HCT116 (cell line): ENCODE measurements at regions not wholly inside any gene's neighbourhood (a gene's known extent, or its start where the extent isn't known, plus 50 kb on each side); places are given as distances from the start of the nearest gene placed in this dataset.

Source experiments
- ATAC-seq: fragments of 200-7000 bp; cut with Tn5 transposase; 2 replicates; pipeline ENCODE4 v1.9.1; 2020; ENCODE audit warnings: mild to moderate bottlenecking, moderate library complexity
- BruUV-seq: library from RNA; stranded (reverse); fragments of 400-500 nt; replicated peaks from 2 replicates; lab custom pipeline; 2021; lab: Mats Ljungman, UMichigan
- CTCF ChIA-PET: fragments of 300-600 bp; sonication (Branson Sonifier 250); formaldehyde crosslinking; loops from one replicate; lab custom pipeline; 2021; ENCODE audit warnings: antibody characterized with exemption; lab: Charles Lee
- POLR2A ChIA-PET: fragments of 300-600, 350-600 bp; sonication (Branson Sonifier 250); formaldehyde crosslinking; loops from one replicate; lab custom pipeline; 2021; ENCODE audit warnings: antibody characterized with exemption; lab: Charles Lee
- RAD21 ChIA-PET, 2 experiments: fragments of 300-600 bp; sonication (Branson Sonifier 250); formaldehyde crosslinking; loops; one replicate each; lab custom pipeline; 2023; ENCODE audit warnings: low total read pairs in 2 of 2; ENCODE audit not compliant: uncharacterized antibody in 2 of 2, unreplicated experiment in 2 of 2, low non-redundant PET in 1 of 2; lab: Charles Lee
- DNase-seq: peaks from one replicate; pipeline ENCODE4 v3.0.0-alpha.2; 2010; ENCODE audit warnings: low read depth, low spot score
- H2AFZ ChIP-seq: fragments of 200-600 bp; shearing (Covaris generic), sonication (generic); 2 replicates; pipeline ENCODE4 v1.6.1; 2017; ENCODE audit warnings: low read depth, mixed run types, mixed read lengths, antibody characterized with exemption, low read length; ENCODE audit not compliant: poor library complexity, severe bottlenecking
- H3K27ac ChIP-seq: 2 replicates; pipeline ENCODE4 v1.5.1; 2012; ENCODE audit warnings: low read depth, low read length
- H3K27me3 ChIP-seq: fragments of 200-600 bp; sonication (generic); 2 replicates; pipeline ENCODE4 v1.6.1; 2016; ENCODE audit warnings: mixed run types, low read length, mixed read lengths; ENCODE audit not compliant: insufficient read depth
- H3K36me3 ChIP-seq, 2 experiments: fragments of 200-500 bp in 1 of 2; fragments of 200-600 bp in 1 of 2; sonication (Bioruptor generic) in 1 of 2; sonication (generic) in 1 of 2; 2 replicates each; pipeline versions ENCODE4 v1.5.1 to v1.6.1; 2014 to 2016; ENCODE audit warnings: low read length in 2 of 2, inconsistent platforms in 1 of 2, mixed read lengths in 1 of 2, mixed run types in 1 of 2; ENCODE audit not compliant: insufficient read depth in 2 of 2, control insufficient read depth in 1 of 2
- H3K4me1 ChIP-seq, 2 experiments: fragments of 200-600 bp in 1 of 2; sonication (generic) in 1 of 2; 2 replicates each; pipeline versions ENCODE4 v1.5.1 to v1.6.1; 2012 to 2017; ENCODE audit warnings: low read length in 2 of 2, inconsistent platforms in 1 of 2, mild to moderate bottlenecking in 1 of 2, mixed read lengths in 1 of 2, mixed run types in 1 of 2, moderate library complexity in 1 of 2; ENCODE audit not compliant: insufficient read depth in 2 of 2, control insufficient read depth in 1 of 2
- H3K4me2 ChIP-seq: fragments of 200-600 bp; sonication (generic); 2 replicates; pipeline ENCODE4 v1.6.1; 2017; ENCODE audit warnings: mixed run types, low read length, mixed read lengths
- H3K4me3 ChIP-seq, 2 experiments: fragments of 200-600 bp in 1 of 2; sonication (generic) in 1 of 2; replicated peaks in 1 of 2; 2 replicates each; pipeline ENCODE4 v1.5.1; 2011 to 2016; ENCODE audit warnings: low read length in 2 of 2, control low read depth in 1 of 2, low read depth in 1 of 2, mild to moderate bottlenecking in 1 of 2, mixed read lengths in 1 of 2, mixed run types in 1 of 2
- H3K79me2 ChIP-seq: fragments of 200-600 bp; sonication (generic); 2 replicates; pipeline ENCODE4 v1.6.1; 2017; ENCODE audit warnings: mild to moderate bottlenecking, mixed run types, low read length, moderate library complexity, mixed read lengths; ENCODE audit not compliant: insufficient read depth
- H3K9ac ChIP-seq: fragments of 200-600 bp; sonication (generic); 2 replicates; pipeline ENCODE4 v1.6.1; 2016; ENCODE audit warnings: low read length, mixed read lengths
- H3K9me2 ChIP-seq: fragments of 200-600 bp; sonication (generic), shearing (Covaris generic); 2 replicates; pipeline ENCODE4 v1.6.1; 2017; ENCODE audit warnings: mixed run types, mild to moderate bottlenecking, moderate library complexity; ENCODE audit not compliant: insufficient read depth
- H3K9me3 ChIP-seq, 2 experiments: fragments of 200-500 bp in 1 of 2; fragments of 200-600 bp in 1 of 2; sonication (Bioruptor generic) in 1 of 2; sonication (generic) in 1 of 2; 2 replicates each; pipeline ENCODE4 v1.6.1; 2014 to 2017; ENCODE audit warnings: low read length in 2 of 2, mixed read lengths in 2 of 2, inconsistent platforms in 1 of 2, low read depth in 1 of 2, mild to moderate bottlenecking in 1 of 2, mixed run types in 1 of 2, moderate library complexity in 1 of 2; ENCODE audit not compliant: control insufficient read depth in 1 of 2, insufficient read depth in 1 of 2
- H4K20me1 ChIP-seq: fragments of 200-600 bp; sonication (generic), shearing (Covaris generic); 2 replicates; pipeline ENCODE4 v1.6.1; 2017; ENCODE audit warnings: mixed run types, mild to moderate bottlenecking, moderate library complexity; ENCODE audit not compliant: insufficient read depth
- CBX3 ChIP-seq: IDR thresholded peaks from 2 replicates; pipeline ENCODE4 v1.6.1; 2012; ENCODE audit warnings: low read depth
- CEBPB ChIP-seq: IDR thresholded peaks from 2 replicates; pipeline ENCODE4 v1.6.1; 2012; ENCODE audit warnings: low read depth
- ELF1 ChIP-seq: IDR thresholded peaks from 2 replicates; pipeline ENCODE4 v1.6.1; 2012; ENCODE audit warnings: low read depth, borderline replicate concordance
- FOSL1 ChIP-seq: IDR thresholded peaks from 2 replicates; pipeline ENCODE4 v1.6.1; 2012; ENCODE audit warnings: low read depth
- POLR2A ChIP-seq: IDR thresholded peaks from 2 replicates; pipeline ENCODE4 v1.7.0; 2011; ENCODE audit warnings: borderline replicate concordance; ENCODE audit not compliant: insufficient read depth, insufficient read length; ENCODE audit errors: extremely low read depth
- POLR2AphosphoS5 ChIP-seq: IDR thresholded peaks from 2 replicates; pipeline ENCODE4 v1.6.1; 2011; ENCODE audit warnings: mild to moderate bottlenecking, low read depth, low read length, moderate library complexity
- RAD21 ChIP-seq: IDR thresholded peaks from 2 replicates; pipeline ENCODE4 v1.6.1; 2012; ENCODE audit warnings: low read depth, mild to moderate bottlenecking
- SP1 ChIP-seq: IDR thresholded peaks from 2 replicates; pipeline ENCODE4 v1.6.1; 2012; ENCODE audit warnings: low read depth
- SRF ChIP-seq: IDR thresholded peaks from 2 replicates; pipeline ENCODE4 v1.6.1; 2012; ENCODE audit warnings: low read depth
- TCF7L2 ChIP-seq: IDR thresholded peaks from 2 replicates; pipeline ENCODE4 v1.7.0; 2011; ENCODE audit warnings: borderline replicate concordance, inconsistent platforms; ENCODE audit not compliant: insufficient read depth, insufficient read length; ENCODE audit errors: extremely low read depth
- YY1 ChIP-seq: IDR thresholded peaks from 2 replicates; pipeline ENCODE4 v1.6.1; 2011; ENCODE audit warnings: low read length, low read depth, moderate library complexity, mild to moderate bottlenecking; ENCODE audit not compliant: insufficient replicate concordance; ENCODE audit errors: extremely low read depth
- ZFX ChIP-seq: fragments of 450-650 bp; IDR thresholded peaks from 2 replicates; pipeline ENCODE4 v1.6.1; 2017
- ZNF274 ChIP-seq: fragments of 200-500 bp; sonication (Bioruptor generic); IDR thresholded peaks from 2 replicates; pipeline ENCODE4 v1.6.1; 2014; ENCODE audit warnings: mild to moderate bottlenecking, low read depth, low read length, inconsistent platforms
- intact Hi-C: fragments of 100-400 bp; cut with micrococcal nuclease; formaldehyde crosslinking; loops from 2 replicates; pipeline ENCODE4 v1.10.0; 2022
- TF ChIP-seq, protein P1 (sequence below), 3 experiments: fragments of 200-600 bp in 1 of 3; sonication (generic) in 1 of 3; IDR thresholded peaks in 2 of 3; conservative IDR thresholded peaks in 1 of 3; 2 replicates each; pipeline ENCODE4 v1.5.1; 2012 to 2017; ENCODE audit warnings: low read depth in 2 of 3, low read length in 2 of 3, antibody characterized with exemption in 1 of 3, borderline replicate concordance in 1 of 3, control low read depth in 1 of 3, mild to moderate bottlenecking in 1 of 3, mixed read lengths in 1 of 3, mixed run types in 1 of 3, moderate library complexity in 1 of 3; ENCODE audit not compliant: insufficient read depth in 1 of 3
- TF ChIP-seq, protein P2 (sequence below): IDR thresholded peaks from 2 replicates; pipeline ENCODE4 v1.6.1; 2011; ENCODE audit warnings: mild to moderate bottlenecking, low read length, moderate library complexity; ENCODE audit not compliant: insufficient replicate concordance; ENCODE audit errors: extremely low read depth
- TF ChIP-seq, protein P3 (sequence below): IDR thresholded peaks from 2 replicates; pipeline ENCODE4 v1.6.1; 2012; ENCODE audit warnings: low read depth

DNA sequence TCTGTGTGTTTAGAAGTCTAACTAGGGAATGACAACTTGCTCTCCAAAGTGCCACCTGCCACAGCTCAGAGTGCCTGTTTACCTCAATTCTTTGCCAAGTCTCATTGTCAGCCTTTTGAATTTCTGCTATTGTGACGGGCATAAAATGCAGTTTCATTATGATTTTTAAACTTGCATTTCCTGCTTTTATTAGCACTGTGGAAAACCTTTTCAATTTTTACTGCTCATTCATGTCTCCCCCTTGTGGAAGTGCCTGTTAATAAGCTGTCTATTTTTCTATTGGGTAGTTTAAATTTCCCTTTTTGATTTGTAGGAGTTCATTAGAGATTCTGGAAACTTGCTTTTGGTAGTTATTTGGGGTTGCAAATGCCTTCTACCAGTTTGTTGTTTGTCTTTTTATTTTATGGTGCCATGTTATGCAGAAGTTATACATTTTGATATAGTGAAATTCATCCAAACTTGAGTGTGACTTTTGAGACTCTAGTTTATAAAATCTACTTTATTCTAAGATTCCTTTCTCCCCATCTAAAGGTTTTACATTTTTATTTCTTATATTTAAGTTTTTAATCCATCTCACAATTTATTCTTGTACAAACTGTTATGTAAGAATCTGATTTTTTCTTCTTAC, 53.9 kb upstream of the FRMD4B start:
- peak overlapping the region; percentile 63 for H2AFZ ChIP-seq

More for the DNA sequence above, 53.9 kb upstream of the FRMD4B start:
- Histone ChIP-seq H3K27ac (no peak overlapping the region), H3K36me3 (no peaks in the 10 kb centered on the region), H3K9ac (no peak overlapping the region), H4K20me1 (no peaks in the 10 kb centered on the region), H3K4me3 (no peak overlapping the region), H3K9me3 (no peaks in the 10 kb centered on the region), H3K9me2 (no peaks in the 10 kb centered on the region), H3K4me2 (no peak overlapping the region), H3K4me1 (no peaks in the 10 kb centered on the region), H3K79me2 (no peaks in the 10 kb centered on the region), H3K27me3 (no peaks in the 10 kb centered on the region)
- ATAC-seq: no peak
- DNase-seq: peak; percentile 16
- ChIA-PET CTCF (interaction anchor here (0.7 to 2.2 kb wide), 12 partner anchors 9 to 426 kb away, joined by 3 to 14 read pairs (median 4); partner anchors contain the start of gene EOGT), RAD21 (no interaction called here), POLR2A (no interaction called here)
- intact Hi-C loops: loop anchor here (1.0 kb wide), 1 partner anchor 278 kb away; no protein-coding TSS in a partner anchor
- TF ChIP-seq CEBPB: no peak
- TF ChIP-seq, protein P1, sequence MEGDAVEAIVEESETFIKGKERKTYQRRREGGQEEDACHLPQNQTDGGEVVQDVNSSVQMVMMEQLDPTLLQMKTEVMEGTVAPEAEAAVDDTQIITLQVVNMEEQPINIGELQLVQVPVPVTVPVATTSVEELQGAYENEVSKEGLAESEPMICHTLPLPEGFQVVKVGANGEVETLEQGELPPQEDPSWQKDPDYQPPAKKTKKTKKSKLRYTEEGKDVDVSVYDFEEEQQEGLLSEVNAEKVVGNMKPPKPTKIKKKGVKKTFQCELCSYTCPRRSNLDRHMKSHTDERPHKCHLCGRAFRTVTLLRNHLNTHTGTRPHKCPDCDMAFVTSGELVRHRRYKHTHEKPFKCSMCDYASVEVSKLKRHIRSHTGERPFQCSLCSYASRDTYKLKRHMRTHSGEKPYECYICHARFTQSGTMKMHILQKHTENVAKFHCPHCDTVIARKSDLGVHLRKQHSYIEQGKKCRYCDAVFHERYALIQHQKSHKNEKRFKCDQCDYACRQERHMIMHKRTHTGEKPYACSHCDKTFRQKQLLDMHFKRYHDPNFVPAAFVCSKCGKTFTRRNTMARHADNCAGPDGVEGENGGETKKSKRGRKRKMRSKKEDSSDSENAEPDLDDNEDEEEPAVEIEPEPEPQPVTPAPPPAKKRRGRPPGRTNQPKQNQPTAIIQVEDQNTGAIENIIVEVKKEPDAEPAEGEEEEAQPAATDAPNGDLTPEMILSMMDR (IDR thresholded peaks at IDR 0.05 in 2 of 3, conservative IDR thresholded peaks at IDR 0.05 in 1 of 3; ENCODE audit: borderline replicate concordance in 1 of 3, insufficient read depth in 1 of 3, low read depth in 2 of 3, low read length in 2 of 3): peak; percentile 37 to 75 (median 66); a peak in 5 of 6 replicates
- no peak for TF ChIP-seq CBX3
- TF ChIP-seq SP1: no peak; the same call in 1 of the 2 replicates
- TF ChIP-seq, protein P2, sequence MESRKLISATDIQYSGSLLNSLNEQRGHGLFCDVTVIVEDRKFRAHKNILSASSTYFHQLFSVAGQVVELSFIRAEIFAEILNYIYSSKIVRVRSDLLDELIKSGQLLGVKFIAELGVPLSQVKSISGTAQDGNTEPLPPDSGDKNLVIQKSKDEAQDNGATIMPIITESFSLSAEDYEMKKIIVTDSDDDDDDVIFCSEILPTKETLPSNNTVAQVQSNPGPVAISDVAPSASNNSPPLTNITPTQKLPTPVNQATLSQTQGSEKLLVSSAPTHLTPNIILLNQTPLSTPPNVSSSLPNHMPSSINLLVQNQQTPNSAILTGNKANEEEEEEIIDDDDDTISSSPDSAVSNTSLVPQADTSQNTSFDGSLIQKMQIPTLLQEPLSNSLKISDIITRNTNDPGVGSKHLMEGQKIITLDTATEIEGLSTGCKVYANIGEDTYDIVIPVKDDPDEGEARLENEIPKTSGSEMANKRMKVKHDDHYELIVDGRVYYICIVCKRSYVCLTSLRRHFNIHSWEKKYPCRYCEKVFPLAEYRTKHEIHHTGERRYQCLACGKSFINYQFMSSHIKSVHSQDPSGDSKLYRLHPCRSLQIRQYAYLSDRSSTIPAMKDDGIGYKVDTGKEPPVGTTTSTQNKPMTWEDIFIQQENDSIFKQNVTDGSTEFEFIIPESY: no peak
- TF ChIP-seq, protein P3, sequence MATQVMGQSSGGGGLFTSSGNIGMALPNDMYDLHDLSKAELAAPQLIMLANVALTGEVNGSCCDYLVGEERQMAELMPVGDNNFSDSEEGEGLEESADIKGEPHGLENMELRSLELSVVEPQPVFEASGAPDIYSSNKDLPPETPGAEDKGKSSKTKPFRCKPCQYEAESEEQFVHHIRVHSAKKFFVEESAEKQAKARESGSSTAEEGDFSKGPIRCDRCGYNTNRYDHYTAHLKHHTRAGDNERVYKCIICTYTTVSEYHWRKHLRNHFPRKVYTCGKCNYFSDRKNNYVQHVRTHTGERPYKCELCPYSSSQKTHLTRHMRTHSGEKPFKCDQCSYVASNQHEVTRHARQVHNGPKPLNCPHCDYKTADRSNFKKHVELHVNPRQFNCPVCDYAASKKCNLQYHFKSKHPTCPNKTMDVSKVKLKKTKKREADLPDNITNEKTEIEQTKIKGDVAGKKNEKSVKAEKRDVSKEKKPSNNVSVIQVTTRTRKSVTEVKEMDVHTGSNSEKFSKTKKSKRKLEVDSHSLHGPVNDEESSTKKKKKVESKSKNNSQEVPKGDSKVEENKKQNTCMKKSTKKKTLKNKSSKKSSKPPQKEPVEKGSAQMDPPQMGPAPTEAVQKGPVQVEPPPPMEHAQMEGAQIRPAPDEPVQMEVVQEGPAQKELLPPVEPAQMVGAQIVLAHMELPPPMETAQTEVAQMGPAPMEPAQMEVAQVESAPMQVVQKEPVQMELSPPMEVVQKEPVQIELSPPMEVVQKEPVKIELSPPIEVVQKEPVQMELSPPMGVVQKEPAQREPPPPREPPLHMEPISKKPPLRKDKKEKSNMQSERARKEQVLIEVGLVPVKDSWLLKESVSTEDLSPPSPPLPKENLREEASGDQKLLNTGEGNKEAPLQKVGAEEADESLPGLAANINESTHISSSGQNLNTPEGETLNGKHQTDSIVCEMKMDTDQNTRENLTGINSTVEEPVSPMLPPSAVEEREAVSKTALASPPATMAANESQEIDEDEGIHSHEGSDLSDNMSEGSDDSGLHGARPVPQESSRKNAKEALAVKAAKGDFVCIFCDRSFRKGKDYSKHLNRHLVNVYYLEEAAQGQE: no peak
- no peak for TF ChIP-seq YY1
- no peak for TF ChIP-seq POLR2A
- TF ChIP-seq ELF1: no peak
- TF ChIP-seq ZNF274: no peak
- TF ChIP-seq RAD21: peak; percentile 44
- TF ChIP-seq FOSL1: no peak
- no peak for TF ChIP-seq TCF7L2
- no peak for TF ChIP-seq SRF
- no peak for TF ChIP-seq POLR2AphosphoS5
- TF ChIP-seq ZFX: no peak
- BruUV-seq: no TSS peak
